ENCODE measurements at regions not wholly inside any gene's neighbourhood (a gene's known extent, or its start where the extent isn't known, plus 50 kb on each side); places are given as distances from the start of the nearest gene placed in this dataset.
"Not testable (repeated sequence)": the region's sequence is repeated elsewhere in the genome, so short reads cannot be mapped to it uniquely, and the experiment has no call there.

GRCh38 chr13:18238586-18238985 lies 943.0 kb downstream of the TUBA3C start:
- DNase-seq (ENCODE audit: low read depth) = peak; percentile 15

DNA sequence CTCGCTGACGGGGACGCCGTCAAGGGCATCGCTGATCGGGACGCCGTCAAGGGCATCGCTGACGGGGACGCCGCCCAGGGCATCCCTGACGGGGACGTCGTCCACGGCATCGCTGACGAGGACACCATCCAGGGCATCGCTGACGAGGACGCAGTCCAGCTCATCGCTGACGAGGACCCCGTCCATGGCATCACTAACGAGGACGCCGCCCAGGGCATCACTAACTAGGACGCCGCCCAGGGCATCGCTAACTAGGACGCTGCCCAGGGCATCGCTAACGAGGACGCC lies 945.2 kb downstream of the TUBA3C start:
- no peak for DNase-seq (ENCODE audit: low read depth)

GRCh38 chr13:18235756-18236527 lies 945.7 kb downstream of the TUBA3C start:
- no peak for DNase-seq (ENCODE audit: low read depth)

GRCh38 chr13:18235172-18235571 lies 946.5 kb downstream of the TUBA3C start:
- no peak for DNase-seq (ENCODE audit: low read depth)

GRCh38 chr13:18234451-18234850 lies 947.2 kb downstream of the TUBA3C start:
- DNase-seq (ENCODE audit: low read depth) = not testable (repeated sequence)

DNA sequence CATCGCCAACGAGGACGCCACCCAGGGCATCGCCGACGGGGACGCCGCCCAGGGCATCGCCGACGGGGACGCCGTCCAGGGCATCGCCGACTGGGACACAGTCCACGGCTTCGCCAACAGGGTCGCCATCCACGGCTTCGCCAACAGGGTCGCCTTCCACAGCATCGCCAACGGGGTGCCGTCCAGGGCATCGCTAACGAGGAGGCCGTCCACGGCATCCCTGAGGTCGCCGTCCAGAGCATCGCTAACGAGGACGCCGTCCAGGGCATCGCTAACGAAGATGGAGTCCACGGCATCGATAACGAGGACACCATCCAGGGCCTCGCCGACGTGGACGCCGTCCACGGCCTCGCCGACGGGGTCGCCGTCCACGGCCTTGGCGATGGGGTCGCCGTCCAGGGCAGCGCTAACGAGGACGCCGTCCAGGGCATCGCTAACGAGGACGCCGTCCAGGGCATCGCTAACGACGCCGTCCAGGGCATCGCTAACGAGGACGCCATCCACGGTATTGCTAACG lies 947.8 kb downstream of the TUBA3C start:
- no peak for DNase-seq (ENCODE audit: low read depth)

DNA sequence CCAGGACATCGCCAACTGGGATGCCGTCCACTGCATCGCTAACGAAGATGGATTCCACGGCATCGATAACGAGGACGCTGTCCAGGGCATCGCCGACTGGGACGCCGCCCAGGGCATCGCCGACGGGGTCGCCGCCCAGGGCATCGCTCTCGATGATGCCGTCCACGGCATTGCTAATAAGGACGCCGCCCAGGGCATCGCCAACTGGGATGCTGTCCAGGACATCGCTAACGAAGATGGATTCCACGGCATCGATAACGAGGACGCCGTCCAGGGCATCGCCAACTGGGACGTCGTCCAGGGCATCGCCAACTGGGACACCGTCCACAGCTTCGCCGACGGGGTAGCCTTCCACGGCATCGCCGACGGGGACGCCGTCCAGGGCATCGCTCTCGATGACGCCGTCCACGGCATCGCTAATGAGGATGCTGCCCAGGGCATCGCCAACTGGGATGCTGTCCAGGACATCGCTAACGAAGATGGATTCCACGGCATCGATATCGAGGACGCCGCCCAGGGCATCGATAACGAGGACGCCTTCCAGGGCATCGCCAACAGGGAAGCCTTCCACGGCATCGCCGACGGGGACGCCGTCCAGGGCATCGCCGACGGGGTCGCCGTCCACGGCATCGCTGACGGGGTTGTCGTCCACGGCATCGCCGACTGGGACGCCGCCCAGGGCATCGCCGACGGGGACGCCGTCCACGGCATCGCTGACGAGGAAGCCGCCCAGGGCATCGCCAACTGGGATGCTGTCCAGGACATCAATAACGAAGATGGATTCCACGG lies 948.4 kb downstream of the TUBA3C start:
- DNase-seq (ENCODE audit: low read depth) = no peak

GRCh38 chr13:18232298-18232993 lies 949.2 kb downstream of the TUBA3C start:
- no peak for DNase-seq (ENCODE audit: low read depth)

GRCh38 chr13:18224411-18224810 lies 957.2 kb downstream of the TUBA3C start:
- not testable (repeated sequence) for DNase-seq (ENCODE audit: low read depth)

GRCh38 chr13:18214689-18215088 lies 966.9 kb downstream of the TUBA3C start:
- not testable (repeated sequence) for DNase-seq (ENCODE audit: low read depth)

- not testable (repeated sequence) for DNase-seq (ENCODE audit: low read depth)
These were observed 968.1 kb downstream of the TUBA3C start for GRCh38 chr13:18213511-18213910.

DNA sequence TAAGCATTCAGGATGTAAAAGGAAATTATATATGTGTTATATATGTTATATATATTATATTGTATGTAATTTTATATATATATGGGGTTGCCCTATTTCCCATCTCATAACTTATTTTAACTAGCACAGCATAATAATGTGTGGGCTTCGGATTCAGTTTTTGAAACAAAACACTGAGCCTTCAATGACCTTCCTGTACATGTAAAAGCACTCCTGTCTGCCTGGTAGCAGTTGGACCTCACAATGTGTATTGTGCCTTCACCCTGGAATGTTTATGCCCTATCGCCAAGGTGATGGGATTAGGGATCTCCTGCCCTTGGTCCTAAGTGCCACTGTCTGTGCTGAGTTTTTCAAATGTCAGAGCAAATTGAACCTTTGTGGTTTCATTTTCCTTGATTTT lies 968.8 kb downstream of the TUBA3C start:
- no peak for DNase-seq (ENCODE audit: low read depth)

- peak; percentile 22 for DNase-seq (ENCODE audit: low read depth)
These were observed 969.7 kb downstream of the TUBA3C start for GRCh38 chr13:18211752-18212560.

DNA sequence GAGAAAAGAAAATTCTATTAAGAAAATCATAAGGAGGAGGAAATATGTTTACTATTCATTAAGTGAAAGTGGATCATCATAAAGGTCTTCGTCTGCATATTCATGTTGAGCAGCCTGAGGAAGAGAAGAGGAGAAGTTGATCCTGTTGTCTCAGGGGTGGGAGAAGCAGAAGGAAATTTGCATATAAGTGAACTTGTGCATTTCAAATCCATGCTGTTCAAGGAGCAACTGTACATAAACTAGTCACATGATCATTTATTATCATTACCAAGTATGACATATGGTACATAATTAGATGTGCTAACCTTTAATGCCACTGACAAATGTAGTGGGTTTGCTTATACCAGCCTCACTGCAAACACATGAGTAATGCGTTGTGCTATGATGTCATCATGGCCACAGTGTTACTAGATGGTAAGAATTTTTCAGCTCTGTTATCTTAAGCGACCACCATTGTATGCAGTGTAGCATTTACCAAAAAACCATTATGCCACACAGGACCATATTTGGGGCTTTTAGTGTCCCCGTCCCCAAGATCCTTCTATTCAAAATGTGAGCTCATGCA lies 976.9 kb downstream of the TUBA3C start:
- not testable (repeated sequence) for DNase-seq (ENCODE audit: low read depth)

DNA sequence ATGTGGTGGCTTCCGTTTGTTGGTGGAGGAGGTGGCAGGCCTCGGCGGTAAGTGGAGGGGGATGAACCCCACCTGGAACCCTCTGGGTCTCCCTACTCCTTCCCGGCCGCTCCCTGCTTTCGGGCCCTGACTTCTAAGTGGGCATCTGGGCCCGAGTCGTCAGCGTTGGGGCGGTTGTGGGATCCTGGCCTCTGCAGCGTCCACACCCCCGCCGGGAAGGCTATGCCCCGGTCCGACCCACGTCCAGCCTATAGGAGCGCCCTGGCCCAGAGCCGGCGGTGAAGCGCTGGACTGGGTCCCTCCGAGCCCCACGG lies 986.3 kb downstream of the TUBA3C start:
- DNase-seq (ENCODE audit: low read depth) = not testable (repeated sequence)

GRCh38 chr13:18194631-18195364 lies 986.8 kb downstream of the TUBA3C start:
- DNase-seq (ENCODE audit: low read depth) = not testable (repeated sequence)

GRCh38 chr13:18194104-18194503 lies 987.5 kb downstream of the TUBA3C start:
- not testable (repeated sequence) for DNase-seq (ENCODE audit: low read depth)
